ENCODE measurements at regions not wholly inside any gene's neighbourhood (a gene's known extent, or its start where the extent isn't known, plus 50 kb on each side); places are given as distances from the start of the nearest gene placed in this dataset.

DNA sequence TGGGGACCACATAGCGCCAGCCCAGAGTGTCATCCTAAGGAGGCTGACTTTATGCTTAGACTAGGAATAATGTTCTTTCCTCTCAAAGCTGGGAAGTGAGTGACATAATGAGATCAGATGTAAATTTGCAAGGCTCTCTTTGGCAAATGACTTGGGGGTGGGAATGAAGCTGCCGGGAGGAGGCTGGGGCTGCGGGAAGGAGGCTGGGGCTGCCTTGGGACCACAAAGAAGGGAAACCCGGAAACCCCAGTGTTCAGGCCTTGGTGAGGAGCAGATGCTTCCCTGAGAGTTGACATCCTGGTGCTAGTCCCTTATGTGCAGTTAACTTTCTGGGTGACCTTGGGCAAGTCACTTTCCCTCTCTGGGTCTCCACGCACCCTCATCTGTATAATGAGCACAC lies 182.0 kb downstream of the CHST1 start:
- TF ChIP-seq EZH2 (IDR thresholded peaks at IDR 0.05) (no peak), EZH2phosphoT487 (IDR thresholded peaks at IDR 0.05) (no peak)
- TF ChIP-seq, protein P1, sequence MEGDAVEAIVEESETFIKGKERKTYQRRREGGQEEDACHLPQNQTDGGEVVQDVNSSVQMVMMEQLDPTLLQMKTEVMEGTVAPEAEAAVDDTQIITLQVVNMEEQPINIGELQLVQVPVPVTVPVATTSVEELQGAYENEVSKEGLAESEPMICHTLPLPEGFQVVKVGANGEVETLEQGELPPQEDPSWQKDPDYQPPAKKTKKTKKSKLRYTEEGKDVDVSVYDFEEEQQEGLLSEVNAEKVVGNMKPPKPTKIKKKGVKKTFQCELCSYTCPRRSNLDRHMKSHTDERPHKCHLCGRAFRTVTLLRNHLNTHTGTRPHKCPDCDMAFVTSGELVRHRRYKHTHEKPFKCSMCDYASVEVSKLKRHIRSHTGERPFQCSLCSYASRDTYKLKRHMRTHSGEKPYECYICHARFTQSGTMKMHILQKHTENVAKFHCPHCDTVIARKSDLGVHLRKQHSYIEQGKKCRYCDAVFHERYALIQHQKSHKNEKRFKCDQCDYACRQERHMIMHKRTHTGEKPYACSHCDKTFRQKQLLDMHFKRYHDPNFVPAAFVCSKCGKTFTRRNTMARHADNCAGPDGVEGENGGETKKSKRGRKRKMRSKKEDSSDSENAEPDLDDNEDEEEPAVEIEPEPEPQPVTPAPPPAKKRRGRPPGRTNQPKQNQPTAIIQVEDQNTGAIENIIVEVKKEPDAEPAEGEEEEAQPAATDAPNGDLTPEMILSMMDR (IDR thresholded peaks at IDR 0.05) = no peak

Measured in neural progenitor cell (in vitro differentiated cells).